ENCODE measurements at regions not wholly inside any gene's neighbourhood (a gene's known extent, or its start where the extent isn't known, plus 50 kb on each side); places are given as distances from the start of the nearest gene placed in this dataset.
"Not testable (repeated sequence)": the region's sequence is repeated elsewhere in the genome, so short reads cannot be mapped to it uniquely, and the experiment has no call there.

GRCh38 chr20:56731476-56731875 is 102.4 kb downstream of the TFAP2C start:
- Histone ChIP-seq H3K4me3 (no peak overlapping the region), H3K4me1 (peaks cover 3% of the 10 kb centered on the region), H3K27ac (no peak overlapping the region), H3K36me3 (replicated peaks in 1 of 2; ENCODE audit: insufficient read depth in 1 of 2, low read depth in 2 of 2) (no peaks in the 10 kb centered on the region), H3K27me3 (no peaks in the 10 kb centered on the region), H3K9me3 (no peaks in the 10 kb centered on the region)
- no peak for DNase-seq
- ATAC-seq, result no peak
- TF ChIP-seq CTCF (IDR thresholded peaks at IDR 0.05), result no peak
- no peak for TF ChIP-seq POLR2A (IDR thresholded peaks at IDR 0.05)
- intact Hi-C loops (cut with DNase I), result no loop called here
- 80 to 82% methylated on average over 4 of the region's 4 CpGs for WGBS, 2 donors

- Histone ChIP-seq H3K4me1 (peaks cover 3% of the 10 kb centered on the region), H3K4me3 (no peak overlapping the region), H3K9me3 (no peaks in the 10 kb centered on the region), H3K36me3 (replicated peaks in 1 of 2; ENCODE audit: insufficient read depth in 1 of 2, low read depth in 2 of 2) (no peaks in the 10 kb centered on the region), H3K27me3 (no peaks in the 10 kb centered on the region), H3K27ac (no peak overlapping the region)
- TF ChIP-seq CTCF (IDR thresholded peaks at IDR 0.05), result no peak
- no peak for TF ChIP-seq POLR2A (IDR thresholded peaks at IDR 0.05)
- ATAC-seq, result no peak
- intact Hi-C loops (cut with DNase I), result no loop called here
- DNase-seq, result no peak
- WGBS, 2 donors, result 18 to 19% methylated on average over 6 of the region's 6 CpGs
These were observed 104.9 kb downstream of the TFAP2C start for GRCh38 chr20:56733967-56734366.

GRCh38 chr20:56735084-56735642 is 106.1 kb downstream of the TFAP2C start:
- ATAC-seq, result no peak

GRCh38 chr20:56736285-56736857 is 107.3 kb downstream of the TFAP2C start:
- no peaks in the 10 kb centered on the region for H3K36me3 ChIP-seq (replicated peaks in 1 of 2; ENCODE audit: insufficient read depth in 1 of 2, low read depth in 2 of 2)
- no peak for DNase-seq
- ATAC-seq, result no peak
- no peaks in the 10 kb centered on the region for H3K27me3 ChIP-seq
- H3K4me1 ChIP-seq, result peaks cover 3% of the 10 kb centered on the region
- no peak overlapping the region for H3K4me3 ChIP-seq
- no peak for TF ChIP-seq CTCF (IDR thresholded peaks at IDR 0.05)
- TF ChIP-seq POLR2A (IDR thresholded peaks at IDR 0.05), result no peak
- 5 to 8% methylated on average over 10 of the region's 10 CpGs for WGBS, 2 donors
- intact Hi-C loops (cut with DNase I), result no loop called here
- H3K27ac ChIP-seq, result no peak overlapping the region
- H3K9me3 ChIP-seq, result no peaks in the 10 kb centered on the region

More at GRCh38 chr20:56735084-56735642, 106.1 kb downstream of the TFAP2C start:
- Histone ChIP-seq H3K36me3 (replicated peaks in 1 of 2; ENCODE audit: insufficient read depth in 1 of 2, low read depth in 2 of 2) (no peaks in the 10 kb centered on the region), H3K4me1 (peaks cover 3% of the 10 kb centered on the region), H3K27ac (no peak overlapping the region), H3K27me3 (no peaks in the 10 kb centered on the region), H3K9me3 (no peaks in the 10 kb centered on the region), H3K4me3 (no peak overlapping the region)
- intact Hi-C loops (cut with DNase I), result no loop called here
- no peak for TF ChIP-seq CTCF (IDR thresholded peaks at IDR 0.05)
- TF ChIP-seq POLR2A (IDR thresholded peaks at IDR 0.05), result no peak
- DNase-seq, result no peak
- 9 to 17% methylated on average over 14 to 15 of the region's 15 CpGs for WGBS, 2 donors

- DNase-seq; H3K4me1 ChIP-seq; H3K4me3 ChIP-seq; H3K36me3 ChIP-seq (replicated peaks in 1 of 2; ENCODE audit: insufficient read depth in 1 of 2, low read depth in 2 of 2); H3K27ac ChIP-seq; intact Hi-C loops (cut with DNase I); H3K27me3 ChIP-seq; ATAC-seq; H3K9me3 ChIP-seq: not testable (repeated sequence)
- WGBS, 2 donors, result 70 to 94% methylated on average over 4 of the region's 4 CpGs
These were observed 115.3 kb downstream of the TFAP2C start for GRCh38 chr20:56744325-56744821.
